ENCODE measurements at regions not wholly inside any gene's neighbourhood (a gene's known extent, or its start where the extent isn't known, plus 50 kb on each side); places are given as distances from the start of the nearest gene placed in this dataset.

- TF ChIP-seq TAF1 (IDR thresholded peaks at IDR 0.05; ENCODE audit: borderline replicate concordance, low read depth, low read length) (no peak), NFIC (IDR thresholded peaks at IDR 0.05; ENCODE audit: borderline replicate concordance) (no peak)
Observed at GRCh38 chr15:27686971-27687370, 412.1 kb downstream of the OCA2 start (continued).

GRCh38 chr15:27686369-27686768, 412.7 kb downstream of the OCA2 start:
- ChIA-PET POLR2A (no interaction called here), CTCF (interaction anchor here (1.0 to 1.4 kb wide), 2 partner anchors 328 to 795 kb away, joined by 3 to 4 read pairs; no protein-coding TSS in a partner anchor)
- no peak overlapping the region for H2AFZ ChIP-seq (ENCODE audit: low read depth)
- no peak overlapping the region for H3K9ac ChIP-seq
- no peaks in the 10 kb centered on the region for H3K9me2 ChIP-seq
- H3K4me2 ChIP-seq, result no peak overlapping the region
- H3K4me3 ChIP-seq (ENCODE audit: low read depth in 2 of 2, low read length in 1 of 2), result no peak overlapping the region
- WGBS (ENCODE audit: low lambda C conversion rate), result 13% methylated on average over 3 of the region's 3 CpGs
- TF ChIP-seq EZH2phosphoT487 (IDR thresholded peaks at IDR 0.05; ENCODE audit: borderline replicate concordance, low read depth) (no peak), FOXM1 (IDR thresholded peaks at IDR 0.05; ENCODE audit: low read depth) (no peak), TAF1 (IDR thresholded peaks at IDR 0.05; ENCODE audit: borderline replicate concordance, low read depth, low read length) (no peak), PBX3 (IDR thresholded peaks at IDR 0.05) (no peak), REST (IDR thresholded peaks at IDR 0.05; ENCODE audit: low read depth, low read length) (no peak), GATA2 (CRISPR knock-in tag; IDR thresholded peaks at IDR 0.05) (no peak), FOXJ3 (CRISPR knock-in tag; IDR thresholded peaks at IDR 0.05) (no peak), RAD21 (IDR thresholded peaks at IDR 0.05; ENCODE audit: low read length) (no peak)
- no peak for DNase-seq
- no peak overlapping the region for H3K27ac ChIP-seq (ENCODE audit: low read depth in 2 of 2, low read length in 1 of 2)
- H3K4me1 ChIP-seq (ENCODE audit: control insufficient read depth in 1 of 2, insufficient read depth in 2 of 2, low read depth in 1 of 2, low read length in 1 of 2), result no peaks in the 10 kb centered on the region
- H4K20me1 ChIP-seq (ENCODE audit: insufficient read depth), result no peaks in the 10 kb centered on the region
- no peaks in the 10 kb centered on the region for H3K79me2 ChIP-seq (ENCODE audit: insufficient read depth)
- H3F3A ChIP-seq (replicated peaks; ENCODE audit: insufficient read depth), result no peaks in the 10 kb centered on the region
- H3K36me3 ChIP-seq (replicated peaks in 1 of 2; ENCODE audit: control insufficient read depth in 1 of 2, insufficient read depth in 2 of 2, low read length in 1 of 2), result no peaks in the 10 kb centered on the region
- no peaks in the 10 kb centered on the region for H3K9me3 ChIP-seq
- H3K27me3 ChIP-seq (ENCODE audit: insufficient read depth), result no peaks in the 10 kb centered on the region

GRCh38 chr15:27685644-27686043, 413.5 kb downstream of the OCA2 start:
- Histone ChIP-seq H3K27ac (ENCODE audit: low read depth in 2 of 2, low read length in 1 of 2) (no peak overlapping the region), H3K9ac (no peak overlapping the region), H3K79me2 (ENCODE audit: insufficient read depth) (no peaks in the 10 kb centered on the region), H2AFZ (ENCODE audit: low read depth) (no peak overlapping the region), H3K9me2 (no peaks in the 10 kb centered on the region), H3K4me1 (ENCODE audit: control insufficient read depth in 1 of 2, insufficient read depth in 2 of 2, low read depth in 1 of 2, low read length in 1 of 2) (no peaks in the 10 kb centered on the region), H3F3A (replicated peaks; ENCODE audit: insufficient read depth) (no peaks in the 10 kb centered on the region), H3K4me2 (no peak overlapping the region), H3K4me3 (ENCODE audit: low read depth in 2 of 2, low read length in 1 of 2) (no peak overlapping the region), H3K36me3 (replicated peaks in 1 of 2; ENCODE audit: control insufficient read depth in 1 of 2, insufficient read depth in 2 of 2, low read length in 1 of 2) (no peaks in the 10 kb centered on the region), H3K9me3 (no peaks in the 10 kb centered on the region), H4K20me1 (ENCODE audit: insufficient read depth) (no peaks in the 10 kb centered on the region), H3K27me3 (ENCODE audit: insufficient read depth) (no peaks in the 10 kb centered on the region)
- ChIA-PET POLR2A (no interaction called here), CTCF (interaction anchor here (1.4 kb wide), 1 partner anchor 795 kb away, joined by 4 read pairs; no protein-coding TSS in a partner anchor)
- TF ChIP-seq TAF1 (IDR thresholded peaks at IDR 0.05; ENCODE audit: borderline replicate concordance, low read depth, low read length), result no peak
- no peak for TF ChIP-seq FOXJ3 (CRISPR knock-in tag; IDR thresholded peaks at IDR 0.05)
- TF ChIP-seq NFIC (IDR thresholded peaks at IDR 0.05; ENCODE audit: borderline replicate concordance), result no peak
- TF ChIP-seq USF1 (IDR thresholded peaks at IDR 0.05; ENCODE audit: borderline replicate concordance, low read depth), result no peak
- no peak for TF ChIP-seq JUND (IDR thresholded peaks at IDR 0.05)
- DNase-seq, result no peak
- WGBS (ENCODE audit: low lambda C conversion rate), result 32% methylated on average over 6 of the region's 6 CpGs
